Trophoblast cell (in vitro differentiated cells and primary cell): ENCODE measurements at regions not wholly inside any gene's neighbourhood (a gene's known extent, or its start where the extent isn't known, plus 50 kb on each side); places are given as distances from the start of the nearest gene placed in this dataset.

Experiments
- DNase-seq, 2 donors: peaks; one replicate each; pipeline ENCODE4 v3.0.0-alpha.2; 2016
- H2AFZ ChIP-seq: 2 replicates; pipeline ENCODE4 v1.6.1; 2013; ENCODE audit warnings: low read length, moderate library complexity, mild to moderate bottlenecking; ENCODE audit not compliant: insufficient read depth, poor library complexity
- H2AK5ac ChIP-seq: 2 replicates; pipeline ENCODE4 v1.6.1; 2013; ENCODE audit warnings: mild to moderate bottlenecking, low read length
- H2BK120ac ChIP-seq: 2 replicates; pipeline ENCODE4 v1.6.1; 2013; ENCODE audit warnings: low read length, mild to moderate bottlenecking, moderate library complexity; ENCODE audit not compliant: insufficient read depth, poor library complexity
- H2BK12ac ChIP-seq: 2 replicates; pipeline ENCODE4 v1.6.1; 2013; ENCODE audit warnings: mild to moderate bottlenecking, low read length, moderate library complexity
- H2BK5ac ChIP-seq: 2 replicates; pipeline ENCODE4 v1.6.1; 2013; ENCODE audit warnings: low read length, low read depth, moderate library complexity, mild to moderate bottlenecking; ENCODE audit not compliant: poor library complexity
- H3K14ac ChIP-seq: 2 replicates; pipeline ENCODE4 v1.6.1; 2013; ENCODE audit warnings: mild to moderate bottlenecking, low read length
- H3K18ac ChIP-seq: 2 replicates; pipeline ENCODE4 v1.6.1; 2013; ENCODE audit warnings: mild to moderate bottlenecking, low read length
- H3K23ac ChIP-seq: 2 replicates; pipeline ENCODE4 v1.6.1; 2013; ENCODE audit warnings: low read length
- H3K27ac ChIP-seq: 2 replicates; pipeline ENCODE4 v1.5.1; 2013; ENCODE audit warnings: low read depth, mild to moderate bottlenecking, inconsistent platforms, low read length, moderate library complexity
- H3K27me3 ChIP-seq: 2 replicates; pipeline ENCODE4 v1.6.1; 2013; ENCODE audit warnings: inconsistent platforms, mild to moderate bottlenecking, low read length, moderate library complexity; ENCODE audit not compliant: insufficient read depth
- H3K36me3 ChIP-seq, 2 experiments: 1 replicate in 1 of 2; 2 replicates in 1 of 2; pipeline ENCODE4 v1.6.1; 2013; ENCODE audit warnings: low read length in 2 of 2, mild to moderate bottlenecking in 2 of 2, moderate library complexity in 1 of 2; ENCODE audit not compliant: insufficient read depth in 2 of 2, control insufficient read depth in 1 of 2
- H3K4ac ChIP-seq: 2 replicates; pipeline ENCODE4 v1.6.1; 2013; ENCODE audit warnings: low read depth, mild to moderate bottlenecking, low read length, moderate library complexity
- H3K4me1 ChIP-seq, 2 experiments: 1 replicate in 1 of 2; 2 replicates in 1 of 2; pipeline ENCODE4 v1.6.1; 2013; ENCODE audit warnings: low read length in 2 of 2, mild to moderate bottlenecking in 2 of 2, moderate library complexity in 1 of 2; ENCODE audit not compliant: insufficient read depth in 2 of 2, control insufficient read depth in 1 of 2
- H3K4me2 ChIP-seq: 2 replicates; pipeline ENCODE4 v1.6.1; 2013; ENCODE audit warnings: inconsistent platforms, mild to moderate bottlenecking, low read length, moderate library complexity
- H3K4me3 ChIP-seq: 2 replicates; pipeline ENCODE4 v1.5.1; 2013; ENCODE audit warnings: mild to moderate bottlenecking, low read depth, low read length, inconsistent platforms
- H3K79me1 ChIP-seq: one replicate; pipeline ENCODE4 v1.6.1; 2013; ENCODE audit warnings: low read length
- H3K79me2 ChIP-seq: 2 replicates; pipeline ENCODE4 v1.6.1; 2013; ENCODE audit warnings: low read length, mild to moderate bottlenecking; ENCODE audit not compliant: control insufficient read depth, insufficient read depth, poor library complexity
- H3K9ac ChIP-seq: 2 replicates; pipeline ENCODE4 v1.6.1; 2013; ENCODE audit warnings: mild to moderate bottlenecking, low read length
- H3K9me3 ChIP-seq: 2 replicates; pipeline ENCODE4 v1.6.1; 2013; ENCODE audit warnings: low read depth, mild to moderate bottlenecking, control low read depth, inconsistent platforms, low read length; ENCODE audit not compliant: insufficient read depth
- H4K12ac ChIP-seq: 2 replicates; pipeline ENCODE4 v1.6.1; 2013; ENCODE audit warnings: low read depth, mild to moderate bottlenecking, low read length, moderate library complexity
- H4K8ac ChIP-seq: 2 replicates; pipeline ENCODE4 v1.6.1; 2013; ENCODE audit warnings: low read depth, mild to moderate bottlenecking, low read length, moderate library complexity
- H4K91ac ChIP-seq: one replicate; pipeline ENCODE4 v1.6.1; 2013; ENCODE audit warnings: low read depth, mild to moderate bottlenecking, low read length, moderate library complexity
- WGBS: extraction: QIAGEN DNeasy Blood & Tissue Kit; methylation state at CpG from one replicate; pipeline ENCODE4 v1.1.7; 2013; ENCODE audit warnings: missing lambda C conversion rate; ENCODE audit not compliant: insufficient read length, insufficient coverage; ENCODE audit errors: extremely low coverage; 5-methylcytosine and 5-hydroxymethylcytosine counted together

- no peak for DNase-seq
- no peaks in the 10 kb centered on the region for H3K79me1 ChIP-seq
- H4K91ac ChIP-seq, result no peak overlapping the region
- H3K14ac ChIP-seq, result no peak overlapping the region
- H3K9ac ChIP-seq, result no peak overlapping the region
- no peaks in the 10 kb centered on the region for H3K4me1 ChIP-seq
- H4K12ac ChIP-seq, result no peak overlapping the region
- H2AK5ac ChIP-seq, result no peak overlapping the region
- H3K27me3 ChIP-seq, result no peaks in the 10 kb centered on the region
- no peak overlapping the region for H2AFZ ChIP-seq
- H3K79me2 ChIP-seq, result no peaks in the 10 kb centered on the region
- no peak overlapping the region for H3K27ac ChIP-seq
- no peak overlapping the region for H2BK5ac ChIP-seq
- no peak overlapping the region for H2BK12ac ChIP-seq
- no peak overlapping the region for H2BK120ac ChIP-seq
- no peak overlapping the region for H3K4ac ChIP-seq
- H3K4me3 ChIP-seq, result no peak overlapping the region
- no peaks in the 10 kb centered on the region for H3K9me3 ChIP-seq
- H4K8ac ChIP-seq, result no peak overlapping the region
- no peak overlapping the region for H3K4me2 ChIP-seq
- H3K18ac ChIP-seq, result no peak overlapping the region
- no CpG with 5 or more reads among the region's 3 CpGs for WGBS
- no peak overlapping the region for H3K23ac ChIP-seq
- H3K36me3 ChIP-seq, result no peaks in the 10 kb centered on the region
Observed at GRCh38 chr2:145666552-145666951, 1146.6 kb upstream of the ZEB2 start.

GRCh38 chr2:145657265-145657664 is 1137.3 kb upstream of the ZEB2 start:
- Histone ChIP-seq H3K9me3 (no peaks in the 10 kb centered on the region), H2BK12ac (no peak overlapping the region), H3K4me2 (no peak overlapping the region), H4K91ac (no peak overlapping the region), H3K79me1 (no peaks in the 10 kb centered on the region), H3K4me1 (no peaks in the 10 kb centered on the region), H4K12ac (no peak overlapping the region), H2BK120ac (no peak overlapping the region), H3K14ac (no peak overlapping the region), H3K36me3 (no peaks in the 10 kb centered on the region), H4K8ac (no peak overlapping the region), H3K4me3 (no peak overlapping the region), H2AFZ (no peak overlapping the region), H3K9ac (no peak overlapping the region), H2AK5ac (no peak overlapping the region), H2BK5ac (no peak overlapping the region), H3K23ac (no peak overlapping the region), H3K27ac (no peak overlapping the region), H3K4ac (no peak overlapping the region), H3K18ac (no peak overlapping the region), H3K27me3 (no peaks in the 10 kb centered on the region), H3K79me2 (no peaks in the 10 kb centered on the region)
- no CpG with 5 or more reads among the region's 3 CpGs for WGBS
- DNase-seq, result no peak

- Histone ChIP-seq H4K8ac (no peak overlapping the region), H3K79me1 (no peaks in the 10 kb centered on the region), H3K4me2 (no peak overlapping the region), H3K36me3 (no peaks in the 10 kb centered on the region), H2AK5ac (no peak overlapping the region), H3K23ac (no peak overlapping the region), H4K12ac (no peak overlapping the region), H3K14ac (no peak overlapping the region), H3K4ac (no peak overlapping the region), H3K79me2 (no peaks in the 10 kb centered on the region), H3K18ac (no peak overlapping the region), H2BK12ac (no peak overlapping the region), H3K27ac (no peak overlapping the region), H2BK5ac (no peak overlapping the region), H3K4me3 (no peak overlapping the region), H4K91ac (no peak overlapping the region), H3K4me1 (no peaks in the 10 kb centered on the region), H2BK120ac (no peak overlapping the region), H3K27me3 (no peaks in the 10 kb centered on the region), H2AFZ (no peak overlapping the region), H3K9me3 (no peaks in the 10 kb centered on the region), H3K9ac (no peak overlapping the region)
- DNase-seq, result no peak
- WGBS, result no CpG with 5 or more reads among the region's 5 CpGs
Observed at GRCh38 chr2:145655165-145655765, 1135.3 kb upstream of the ZEB2 start.

GRCh38 chr2:145654746-145655145 is 1134.8 kb upstream of the ZEB2 start:
- H3K4ac ChIP-seq, result no peak overlapping the region
- no peak overlapping the region for H3K4me2 ChIP-seq

More at GRCh38 chr2:145654746-145655145, 1134.8 kb upstream of the ZEB2 start:
- H3K4me1 ChIP-seq, result no peaks in the 10 kb centered on the region
- no peak overlapping the region for H2BK12ac ChIP-seq
- no peaks in the 10 kb centered on the region for H3K9me3 ChIP-seq
- H3K27ac ChIP-seq, result no peak overlapping the region
- no peak overlapping the region for H2BK5ac ChIP-seq
- DNase-seq, result no peak
- no peak overlapping the region for H2BK120ac ChIP-seq
- H3K27me3 ChIP-seq, result no peaks in the 10 kb centered on the region
- WGBS, result no CpG with 5 or more reads among the region's 3 CpGs
- no peak overlapping the region for H2AK5ac ChIP-seq
- no peak overlapping the region for H3K18ac ChIP-seq
- H4K8ac ChIP-seq, result no peak overlapping the region
- no peak overlapping the region for H3K9ac ChIP-seq
- no peak overlapping the region for H3K14ac ChIP-seq
- no peaks in the 10 kb centered on the region for H3K79me2 ChIP-seq
- H4K12ac ChIP-seq, result no peak overlapping the region
- H3K36me3 ChIP-seq, result no peaks in the 10 kb centered on the region
- H2AFZ ChIP-seq, result no peak overlapping the region
- H3K23ac ChIP-seq, result no peak overlapping the region
- H4K91ac ChIP-seq, result no peak overlapping the region
- no peak overlapping the region for H3K4me3 ChIP-seq
- no peaks in the 10 kb centered on the region for H3K79me1 ChIP-seq
